IPS-NIHi11 (cell line): ENCODE measurements at regions not wholly inside any gene's neighbourhood (a gene's known extent, or its start where the extent isn't known, plus 50 kb on each side); places are given as distances from the start of the nearest gene placed in this dataset.
A peak's percentile ranks its signal among the peaks of the same experiment; 100 is the strongest.

Source experiments
- DNase-seq: peaks from one replicate; pipeline ENCODE4 v3.0.0; 2012; ENCODE audit warnings: mixed read lengths, low spot score

DNA sequence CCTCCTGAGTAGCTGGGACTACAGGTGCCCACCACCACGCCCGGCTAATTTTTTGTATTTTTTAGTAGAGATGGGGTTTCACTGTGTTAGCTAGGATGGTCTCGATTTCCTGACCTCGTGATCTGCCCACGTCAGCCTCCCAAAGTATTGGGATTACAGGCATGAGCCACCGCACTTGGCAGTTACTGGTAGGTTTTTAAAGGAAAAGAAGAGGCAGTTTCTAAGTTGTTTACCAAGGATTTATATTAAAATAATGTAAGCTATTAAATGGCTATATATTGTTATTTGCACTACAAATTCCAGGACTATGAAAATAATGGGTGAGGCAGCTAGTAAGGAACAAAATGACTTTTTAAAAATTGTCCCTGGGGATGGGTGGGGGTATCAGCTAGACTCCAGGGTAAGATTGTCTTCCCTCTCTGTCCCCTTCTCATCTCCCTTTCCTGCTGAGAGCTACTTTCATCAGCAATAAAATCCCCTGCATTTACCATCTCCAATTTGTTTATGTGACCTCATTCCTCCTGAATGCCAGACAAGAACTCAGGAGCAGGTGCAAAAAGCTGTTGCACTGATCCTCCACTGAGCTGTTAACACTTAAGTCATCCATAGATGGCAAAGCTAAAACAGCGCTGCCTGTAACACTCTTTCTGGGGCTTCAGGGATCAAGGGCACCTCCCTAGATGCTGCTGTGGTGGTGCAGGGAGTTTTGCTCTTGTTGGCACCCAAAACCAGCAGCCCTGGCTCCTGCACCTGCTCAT lies 165.2 kb downstream of the ZPLD1 start:
- DNase-seq: no peak

DNA sequence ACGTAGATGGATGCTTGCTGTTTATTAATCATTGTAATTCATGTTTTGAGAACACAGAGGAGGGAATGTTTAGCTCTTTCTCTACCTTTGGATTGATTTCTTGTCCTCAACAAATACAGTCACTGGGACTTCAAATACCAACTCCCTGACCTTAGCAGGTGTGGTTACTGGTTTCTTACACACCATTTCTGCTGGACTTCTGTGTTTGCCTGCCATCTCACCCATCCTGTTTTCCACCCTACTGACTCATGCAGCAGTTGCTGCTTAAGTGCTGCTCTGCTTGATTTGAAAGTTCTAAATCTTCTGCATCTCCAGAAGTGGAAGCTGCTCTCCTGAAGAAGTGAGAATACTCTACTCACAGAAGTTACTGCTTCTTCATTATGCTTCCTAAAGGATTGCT lies 170.3 kb downstream of the ZPLD1 start:
- no peak for DNase-seq

DNA sequence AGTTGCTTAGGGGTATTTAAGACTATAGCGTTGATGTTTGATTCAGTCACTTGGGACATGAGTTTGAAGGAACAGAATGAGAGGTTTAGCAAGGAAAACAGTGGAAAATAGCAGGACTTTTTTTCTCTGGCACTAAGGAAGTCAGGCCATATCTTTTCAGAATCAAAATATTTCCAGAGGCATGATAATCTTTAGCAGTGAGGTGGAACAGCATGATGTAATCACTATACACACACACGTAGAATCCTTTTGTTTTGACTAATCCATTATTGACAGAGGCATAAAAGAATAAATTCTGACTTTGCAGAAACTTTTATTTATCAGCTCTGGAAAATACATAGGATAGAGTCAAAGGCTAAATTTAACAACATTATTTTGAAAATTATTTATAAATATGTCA lies 174.1 kb downstream of the ZPLD1 start:
- DNase-seq: no peak

DNA sequence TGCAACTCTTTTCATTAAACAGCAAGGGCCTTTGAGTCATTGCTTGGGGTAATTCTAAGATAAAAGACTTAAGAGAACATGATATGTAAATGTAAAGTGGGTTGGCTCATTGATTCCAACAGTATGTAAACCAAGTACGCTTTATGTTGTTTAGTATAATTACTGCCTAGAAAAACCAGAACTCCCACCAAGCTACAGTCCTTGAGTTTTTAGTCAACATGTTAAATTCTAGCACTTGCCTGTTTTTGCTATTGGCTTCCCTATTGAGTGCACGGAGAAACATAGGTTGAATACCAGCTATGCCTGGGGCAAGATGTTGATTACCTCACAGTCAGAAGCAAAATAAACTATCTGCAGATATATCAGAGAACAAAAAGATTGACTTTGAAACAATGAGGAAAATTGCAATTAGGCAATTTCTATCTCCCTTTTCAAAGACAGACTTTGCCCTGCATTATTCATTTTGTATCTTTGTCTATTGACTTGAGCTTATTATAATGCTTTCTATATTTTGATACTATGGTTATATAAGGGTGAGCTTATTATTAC lies 179.3 kb downstream of the ZPLD1 start:
- DNase-seq: no peak

DNA sequence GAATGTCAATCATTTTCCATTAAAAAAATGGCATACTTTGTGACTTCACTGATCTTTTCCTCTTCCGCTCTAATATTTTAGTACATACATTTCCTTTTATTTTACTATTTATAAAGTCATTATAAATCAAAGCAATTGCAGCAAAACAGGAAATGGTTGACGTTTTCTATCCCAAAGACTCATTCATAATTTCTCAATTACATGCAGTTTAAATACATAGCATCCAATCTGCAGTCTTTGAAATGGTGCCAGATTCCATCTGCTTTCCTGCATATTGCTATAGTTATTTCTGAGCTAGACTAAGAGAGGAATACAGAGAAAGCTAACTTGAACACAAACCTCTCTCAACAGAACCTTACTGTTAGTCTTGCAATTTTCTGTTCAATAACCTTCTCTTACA lies 179.8 kb downstream of the ZPLD1 start:
- DNase-seq: no peak

DNA sequence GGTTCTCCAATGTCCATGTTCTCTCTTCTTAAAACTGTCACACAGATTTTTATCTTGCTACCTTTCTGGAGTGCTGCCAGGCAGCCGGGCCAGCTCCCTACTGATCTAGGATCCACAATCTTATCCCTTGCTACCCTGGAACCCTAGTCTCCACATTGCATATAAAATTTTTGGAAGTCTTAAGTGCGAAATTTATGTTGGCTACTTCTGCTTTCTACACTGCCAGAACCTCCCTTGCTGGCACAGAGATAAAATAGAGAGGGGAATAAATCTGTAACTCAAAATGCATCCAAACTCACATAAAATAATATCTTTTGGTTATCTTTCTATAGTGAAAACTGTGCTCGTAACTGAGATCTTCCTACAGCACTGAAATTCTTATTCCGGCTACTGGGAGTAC lies 182.6 kb downstream of the ZPLD1 start:
- DNase-seq: no peak

DNA sequence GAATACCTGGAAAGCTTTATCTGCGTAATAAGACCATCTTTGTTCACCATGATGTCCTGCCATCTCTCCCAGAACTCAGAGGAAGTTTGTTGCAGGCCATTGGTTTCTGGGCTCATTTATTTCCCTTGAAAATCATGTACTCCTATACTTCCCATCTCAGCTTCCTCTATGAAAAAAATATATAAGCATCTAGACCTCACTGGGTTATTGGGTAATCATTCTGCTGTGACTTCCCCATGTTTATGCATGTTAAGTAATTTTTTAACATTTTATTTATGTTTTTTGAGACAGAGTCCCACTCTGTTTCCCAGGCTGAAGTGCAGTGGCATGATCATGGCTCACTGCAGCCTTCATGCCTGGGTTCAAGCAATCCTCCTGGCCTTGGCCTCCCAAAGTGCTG lies 184.5 kb downstream of the ZPLD1 start:
- no peak for DNase-seq

DNA sequence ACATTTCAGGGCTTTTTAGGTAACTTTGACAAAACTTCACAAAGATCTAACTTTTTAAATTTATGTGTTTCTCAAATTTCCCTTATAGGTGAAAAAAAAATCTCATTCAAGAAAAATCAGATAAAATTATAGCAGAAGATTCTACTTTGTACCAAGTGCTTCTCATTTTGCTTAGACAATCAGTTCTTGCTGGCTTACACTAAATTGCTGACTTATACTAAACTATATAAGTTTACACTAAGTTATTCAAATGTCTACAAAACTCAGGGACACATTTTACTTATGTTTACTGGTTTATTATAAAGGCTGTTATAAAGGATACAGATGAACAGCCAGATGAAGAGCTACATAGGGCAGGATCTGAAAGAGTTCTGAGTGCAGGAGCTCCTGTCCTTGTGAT lies 195.1 kb downstream of the ZPLD1 start:
- DNase-seq: no peak

DNA sequence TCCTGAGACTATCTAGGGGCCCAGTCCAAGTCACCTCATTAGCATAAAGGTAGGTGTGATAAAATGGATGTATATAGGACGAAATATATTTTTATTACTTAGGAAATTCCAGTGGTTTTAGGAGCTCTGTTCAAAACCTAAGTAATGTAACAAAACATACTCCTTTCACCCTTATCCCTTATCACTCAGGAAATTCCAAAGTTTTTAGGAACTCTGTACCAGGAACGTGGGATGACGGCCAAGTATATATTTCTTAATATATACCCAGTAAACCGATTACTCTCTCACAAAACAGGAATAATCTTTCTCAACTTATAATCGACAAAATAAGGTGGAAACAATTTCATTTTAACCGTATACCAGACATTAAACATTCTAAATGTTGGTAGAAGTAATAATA lies 195.7 kb downstream of the ZPLD1 start:
- DNase-seq: no peak

DNA sequence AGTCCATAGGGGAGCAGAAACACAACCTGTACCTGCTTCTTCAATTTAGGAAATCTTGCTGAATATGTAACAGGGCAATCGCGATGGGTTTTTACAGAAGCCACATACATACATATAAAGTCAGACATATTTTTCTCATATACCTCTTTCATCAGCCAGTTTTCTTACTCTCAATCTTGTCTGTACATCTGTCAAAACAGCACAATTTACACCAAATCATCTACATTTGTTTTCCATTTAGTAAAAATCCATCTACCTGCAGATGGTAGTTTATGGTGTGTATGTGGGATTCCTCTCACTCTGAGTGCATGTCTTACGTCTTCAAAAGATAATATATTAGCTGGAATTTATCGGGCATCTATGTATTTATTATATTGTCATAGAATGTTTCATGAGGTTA lies 208.7 kb downstream of the ZPLD1 start:
- no peak for DNase-seq

DNA sequence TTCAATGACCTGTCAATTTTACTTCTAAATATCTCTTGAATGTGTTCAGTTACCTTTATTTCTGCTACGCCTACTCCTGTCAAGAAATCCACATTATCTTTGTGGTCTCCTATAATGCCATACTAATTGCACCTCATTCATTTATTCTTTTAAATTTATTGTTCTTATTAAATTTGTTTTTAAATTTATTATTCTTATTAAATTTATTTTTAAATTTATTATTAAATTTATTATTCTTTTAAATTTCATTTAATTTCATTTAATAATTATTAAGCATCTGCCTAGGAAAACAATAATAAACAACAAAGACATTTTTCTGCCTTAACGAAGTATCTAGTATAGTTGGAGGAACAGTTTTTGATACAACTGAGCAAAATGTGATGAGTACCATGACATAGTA lies 211.7 kb downstream of the ZPLD1 start:
- no peak for DNase-seq

DNA sequence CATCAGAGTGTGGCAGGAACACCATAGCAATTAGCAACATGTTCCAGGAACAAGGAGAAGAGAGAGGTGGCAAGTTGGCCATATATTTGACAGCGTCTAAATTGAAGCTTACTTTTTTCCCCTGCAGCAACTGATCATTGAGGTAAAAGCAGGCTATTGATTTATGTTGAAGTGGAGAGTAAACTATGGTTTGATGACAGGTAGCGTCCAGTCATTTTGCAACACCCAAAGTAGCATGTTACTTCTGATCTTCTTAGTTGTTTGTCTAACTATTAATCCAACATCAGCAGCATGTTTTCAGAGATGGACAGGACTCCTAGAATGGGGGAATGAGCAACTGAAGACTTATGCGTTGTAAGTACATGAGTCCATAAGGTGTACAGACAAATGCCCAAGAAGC lies 225.8 kb downstream of the ZPLD1 start:
- no peak for DNase-seq

DNA sequence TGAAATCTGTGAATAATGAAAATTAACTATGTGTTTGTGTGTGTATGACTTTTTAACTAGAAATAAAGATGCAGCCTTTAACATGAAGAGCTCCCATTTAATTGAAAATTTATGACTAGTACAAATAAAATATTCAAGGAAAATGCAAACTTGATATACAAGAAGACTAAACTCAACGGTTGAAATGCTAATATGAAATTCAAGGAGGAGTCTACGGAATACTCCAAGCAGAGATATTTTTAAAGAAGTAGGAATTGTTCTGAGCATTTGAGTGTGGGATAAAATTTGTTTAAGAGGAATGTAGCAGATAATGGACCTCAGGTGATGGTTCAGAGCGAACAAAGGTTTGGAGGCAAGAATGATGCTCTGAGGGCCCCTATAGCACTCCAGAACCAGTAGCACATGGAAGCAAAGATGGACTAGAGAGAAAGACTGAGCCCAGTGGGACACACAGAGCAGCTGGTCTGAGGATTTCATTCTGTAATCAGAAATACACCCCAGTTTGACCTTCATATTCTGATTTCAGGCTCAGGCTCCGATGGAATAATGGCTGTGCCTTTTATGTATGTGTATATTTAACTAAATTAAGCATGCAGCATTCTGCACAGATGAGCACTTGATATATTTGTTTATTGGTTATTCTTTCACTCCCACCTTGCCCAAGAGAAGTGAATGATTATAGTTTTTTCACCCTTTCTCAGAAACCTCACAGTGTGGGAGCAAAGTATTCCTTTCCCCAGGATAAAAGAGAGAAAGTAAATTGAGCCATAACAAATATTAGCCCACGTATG lies 227.1 kb downstream of the ZPLD1 start:
- no peak for DNase-seq

DNA sequence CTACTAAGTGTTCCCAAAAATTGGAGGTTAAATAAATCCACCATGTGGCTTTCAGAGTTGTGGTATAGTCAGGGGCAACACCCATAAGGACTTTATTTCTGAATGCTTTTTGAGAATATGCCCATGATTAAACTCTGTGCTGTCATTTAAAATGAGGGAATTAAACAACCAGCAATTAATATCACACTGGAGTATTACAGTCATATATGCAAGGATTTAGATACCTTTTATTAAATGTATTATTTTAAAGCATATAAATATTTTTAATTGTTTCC lies 227.6 kb downstream of the ZPLD1 start:
- no peak for DNase-seq

DNA sequence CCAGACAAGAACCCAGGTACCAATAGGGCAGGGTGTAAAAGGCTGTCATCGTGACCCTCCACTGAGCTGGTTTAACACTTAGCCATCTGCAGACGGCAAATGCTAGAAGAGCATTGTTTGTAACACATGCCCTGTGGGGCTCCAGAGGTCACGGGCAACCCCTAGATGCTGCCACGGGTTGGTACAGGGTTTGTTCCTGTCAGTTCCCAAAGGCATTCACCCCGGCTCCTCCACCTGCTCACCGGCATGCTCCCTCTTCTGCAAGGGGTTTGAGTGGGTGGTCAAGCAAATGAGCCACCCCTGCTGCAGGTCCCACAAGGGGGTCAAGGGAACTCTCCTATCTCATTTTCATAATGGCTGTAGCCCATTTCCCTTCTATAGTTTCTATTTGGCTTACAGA lies 229.3 kb downstream of the ZPLD1 start:
- no peak for DNase-seq

DNA sequence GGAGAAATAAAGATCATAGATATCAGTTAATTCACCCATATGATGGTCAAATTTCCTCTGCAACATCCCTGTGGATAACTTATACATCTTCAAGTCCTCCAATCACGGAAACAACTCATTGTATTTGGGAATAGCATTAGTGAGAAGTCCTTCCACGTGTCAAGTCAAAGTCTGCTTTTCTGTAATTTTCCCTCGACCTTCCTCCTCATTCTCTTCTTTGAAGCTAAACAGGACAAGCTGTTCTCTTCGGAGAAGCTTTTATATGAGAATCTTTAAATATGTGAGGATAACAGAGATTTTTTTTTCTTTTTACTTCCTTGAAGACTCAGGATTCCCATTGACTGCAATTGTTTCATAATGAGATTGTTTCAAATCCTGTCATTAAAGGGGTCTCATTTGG lies 230.4 kb downstream of the ZPLD1 start:
- no peak for DNase-seq

DNA sequence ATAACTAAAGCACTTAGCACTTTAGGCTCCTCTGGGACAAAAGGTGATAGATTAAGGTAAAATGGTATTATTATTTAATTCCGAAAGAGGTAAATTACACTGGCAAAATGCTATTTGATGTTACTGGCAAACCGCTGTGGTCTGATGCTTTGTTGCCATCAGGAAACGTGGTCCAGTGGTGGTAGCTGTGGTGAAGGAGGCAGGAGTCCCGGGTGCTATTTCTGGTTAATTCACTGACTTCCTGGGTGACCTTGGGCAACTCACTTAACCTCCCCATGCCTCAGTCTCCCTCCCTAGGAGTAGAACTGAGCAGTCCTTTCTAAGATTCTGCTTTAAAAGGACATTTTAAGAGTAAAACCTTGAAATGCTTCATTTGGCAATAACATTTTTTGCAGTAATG lies 233.4 kb downstream of the ZPLD1 start:
- no peak for DNase-seq

DNA sequence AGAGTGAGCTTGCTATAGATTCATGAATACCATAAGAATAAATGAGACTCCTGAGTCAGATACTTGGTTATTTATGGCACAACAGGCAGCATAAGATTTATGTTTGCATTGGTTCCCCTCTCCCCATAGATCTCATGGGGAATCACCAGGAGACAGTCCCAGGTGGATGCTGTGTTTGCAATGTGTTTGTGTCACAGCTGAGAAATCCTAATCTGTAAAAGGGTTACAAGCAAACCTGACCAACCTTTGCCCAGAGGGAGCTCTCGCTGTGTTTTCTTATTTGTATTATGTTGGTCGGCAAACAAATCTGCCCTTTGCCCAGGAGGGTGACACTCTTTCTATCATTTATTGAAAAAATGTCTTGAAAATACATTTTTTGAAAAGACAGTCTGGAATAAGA lies 236.2 kb downstream of the ZPLD1 start:
- DNase-seq: no peak

DNA sequence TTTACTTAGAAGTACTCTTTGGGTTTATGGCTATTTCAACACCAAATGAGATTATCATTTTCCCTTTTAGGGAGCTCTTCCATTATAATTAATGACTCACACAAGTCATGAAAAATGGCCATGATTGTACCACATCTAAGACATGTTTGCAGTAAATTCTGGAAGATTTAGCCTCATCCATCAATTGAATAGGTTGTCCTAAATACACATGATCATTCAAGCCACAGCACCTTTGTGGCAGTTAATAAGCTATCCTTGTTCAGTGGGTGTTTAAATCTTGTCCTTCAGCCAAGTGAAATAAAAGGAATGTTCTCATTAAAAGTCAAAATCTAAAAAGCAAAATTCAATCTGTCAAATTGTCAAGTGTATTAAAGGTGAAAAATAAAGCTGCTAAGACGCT lies 237.5 kb downstream of the ZPLD1 start:
- no peak for DNase-seq

DNA sequence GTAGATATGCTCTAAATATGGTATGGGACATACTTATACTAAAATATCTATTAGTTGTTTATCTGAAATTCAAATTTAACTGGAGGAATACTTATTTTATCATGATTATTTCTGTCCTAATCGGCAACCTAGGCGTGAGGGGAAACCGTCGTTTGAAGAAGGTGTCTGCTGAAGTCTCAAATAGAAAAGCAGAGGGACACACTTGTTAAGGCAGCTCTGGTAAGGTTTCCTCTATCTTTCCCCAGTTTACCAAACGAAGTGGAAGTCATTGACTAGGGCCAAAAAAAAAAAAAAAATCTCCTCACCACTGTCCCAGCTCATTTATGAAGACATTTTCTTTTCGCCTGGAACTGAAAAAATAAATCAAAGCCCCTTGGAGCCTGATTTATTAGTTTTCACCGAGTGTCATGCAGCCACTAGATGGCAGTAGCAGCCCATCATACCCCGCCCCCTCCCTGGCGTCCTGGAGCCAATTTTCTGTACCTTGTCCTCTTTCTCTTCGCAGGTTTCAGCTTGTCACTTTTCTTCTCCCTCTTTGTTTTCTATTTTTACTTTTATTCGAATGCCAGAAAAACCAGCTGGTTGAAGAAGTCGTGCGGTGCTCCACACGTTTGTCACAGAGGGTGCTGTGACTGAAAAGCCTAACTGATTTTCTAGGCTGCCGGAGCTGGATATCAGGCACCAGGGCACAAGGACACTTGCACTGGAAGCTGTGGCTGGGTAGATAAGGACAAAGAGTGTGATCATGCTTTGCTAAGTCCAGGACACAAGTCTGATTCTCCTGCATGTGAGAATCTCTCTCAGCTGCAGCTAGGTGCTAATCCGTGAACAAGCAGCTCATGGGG lies 238.7 kb downstream of the ZPLD1 start:
- peak; percentile 80 for DNase-seq

DNA sequence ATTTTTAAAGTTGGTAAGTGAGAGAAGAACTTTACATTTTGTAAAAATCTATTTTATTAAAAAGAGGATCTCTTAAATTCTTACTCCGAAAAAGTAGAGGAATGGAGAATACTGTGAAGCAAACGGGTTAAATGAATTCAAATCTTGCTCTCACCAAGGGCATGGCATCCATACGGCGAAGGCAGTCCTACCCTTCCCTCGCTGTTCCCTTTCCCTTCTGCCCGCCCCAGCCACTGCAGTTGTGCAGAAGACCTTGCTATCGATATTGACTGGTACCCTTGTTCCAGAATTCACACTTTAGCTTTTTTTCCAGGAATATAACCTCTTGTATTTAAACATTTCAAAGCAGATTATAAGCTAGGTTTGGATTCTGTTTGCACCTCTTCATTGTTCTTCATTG lies 239.5 kb downstream of the ZPLD1 start:
- no peak for DNase-seq

DNA sequence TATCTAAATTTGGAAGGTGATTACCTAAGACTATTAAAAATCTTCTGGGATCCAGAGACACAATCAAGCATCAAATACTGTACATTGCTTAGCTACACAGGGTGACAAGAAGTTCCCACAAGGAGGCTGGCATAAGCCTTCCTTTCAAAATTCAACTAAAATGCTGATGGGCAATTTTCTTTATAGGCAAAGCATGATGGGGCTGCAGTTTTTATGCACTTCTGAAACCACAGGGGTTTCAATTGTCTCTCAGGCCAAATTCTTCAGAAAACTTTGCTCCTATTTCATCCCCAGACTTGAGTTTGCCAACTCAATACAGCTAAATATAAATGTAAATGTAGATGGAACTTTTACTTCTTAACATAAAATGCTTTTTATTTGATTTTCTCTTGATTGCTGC lies 241.6 kb downstream of the ZPLD1 start:
- DNase-seq: no peak

DNA sequence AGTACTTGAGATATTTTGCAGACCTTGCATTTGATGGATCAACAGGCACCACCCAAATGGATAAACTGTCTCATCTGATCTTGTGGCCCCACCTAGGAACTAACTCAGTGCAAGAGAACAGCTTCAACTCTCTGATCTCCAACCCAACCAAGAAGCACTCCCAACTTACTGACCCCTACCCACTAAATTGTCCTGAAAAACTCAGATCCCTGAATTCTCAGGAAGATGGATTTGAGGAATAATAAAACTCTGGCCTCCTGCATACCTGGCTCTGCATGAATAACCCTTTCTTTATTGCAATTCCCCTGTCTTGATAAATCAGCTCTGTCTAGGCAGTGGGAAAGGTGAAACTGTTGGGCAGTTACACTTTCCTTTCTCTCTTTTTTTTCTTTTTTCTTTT lies 247.9 kb downstream of the ZPLD1 start:
- DNase-seq: no peak
